Umbilical cord (tissue), 1 donor: ENCODE measurements at regions not wholly inside any gene's neighbourhood (a gene's known extent, or its start where the extent isn't known, plus 50 kb on each side); places are given as distances from the start of the nearest gene placed in this dataset.
"Not testable (repeated sequence)": the region's sequence is repeated elsewhere in the genome, so short reads cannot be mapped to it uniquely, and the experiment has no call there.

Experiments
- DNase-seq: peaks from one replicate; pipeline ENCODE4 v3.0.0-alpha.2; 2015; ENCODE audit warnings: low spot score

DNA sequence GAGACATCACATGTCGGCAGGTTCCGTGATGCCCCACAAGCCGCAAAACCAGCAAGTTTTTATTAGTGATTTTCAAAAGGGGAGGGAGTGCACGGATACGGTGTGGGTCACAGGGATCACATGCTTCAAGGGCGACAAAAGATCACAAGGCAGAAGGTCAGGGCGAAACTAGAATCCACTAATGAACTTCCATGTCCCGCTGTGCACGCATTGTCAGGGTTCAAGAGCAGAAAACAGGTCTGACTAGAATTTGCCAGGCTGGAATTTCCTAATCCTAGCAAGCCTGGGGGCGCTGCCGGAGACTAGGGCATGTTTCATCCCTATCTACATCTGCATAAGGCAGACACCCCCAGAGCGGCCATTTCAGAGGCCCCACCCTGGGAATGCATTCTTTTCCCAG is 225.2 kb downstream of the NPHP4 start:
- DNase-seq: not testable (repeated sequence)

GRCh38 chr1:5765997-5766913 is 226.0 kb downstream of the NPHP4 start:
- no peak for DNase-seq

- DNase-seq: no peak
Measured at GRCh38 chr1:5765483-5765882, 226.7 kb downstream of the NPHP4 start.

DNA sequence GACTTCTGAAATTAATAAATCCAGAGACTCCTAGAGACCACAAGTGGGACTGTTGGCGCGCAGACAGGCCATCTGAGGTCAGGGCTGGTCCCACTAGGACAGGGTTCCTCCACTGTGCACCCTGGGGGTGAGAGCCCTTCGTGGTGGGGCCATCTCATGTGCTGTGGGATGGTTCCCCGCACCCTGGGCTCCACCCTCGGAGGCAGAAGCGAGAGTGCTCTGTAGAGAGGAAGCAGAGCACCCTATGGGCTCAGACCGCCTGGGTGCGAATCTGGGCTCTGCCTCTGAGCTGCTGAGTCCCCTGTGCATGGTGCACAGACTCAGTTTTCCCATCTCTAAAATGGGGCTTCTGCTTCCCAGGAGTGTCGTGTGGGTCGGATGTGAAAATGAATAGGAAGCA is 227.3 kb downstream of the NPHP4 start:
- no peak for DNase-seq

DNA sequence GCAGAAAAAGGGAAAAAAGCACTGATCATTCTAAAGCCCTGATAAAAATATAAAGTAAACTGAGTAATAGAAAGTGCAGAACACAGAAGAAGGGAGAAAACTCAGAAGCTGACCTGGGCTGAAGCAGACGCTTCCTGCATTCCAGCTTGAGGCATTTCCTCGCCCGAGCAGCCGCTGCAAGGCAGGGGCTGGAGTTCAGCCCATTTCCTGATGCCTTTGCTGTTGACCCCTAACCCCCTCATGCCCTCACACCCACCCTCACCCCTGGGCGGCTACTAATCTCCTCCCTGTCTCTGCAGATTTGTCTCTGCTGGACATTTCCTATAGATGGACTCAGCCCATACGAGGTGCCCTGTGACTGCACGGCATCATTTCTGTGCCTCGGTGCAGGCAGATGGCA is 227.8 kb downstream of the NPHP4 start:
- no peak for DNase-seq

DNA sequence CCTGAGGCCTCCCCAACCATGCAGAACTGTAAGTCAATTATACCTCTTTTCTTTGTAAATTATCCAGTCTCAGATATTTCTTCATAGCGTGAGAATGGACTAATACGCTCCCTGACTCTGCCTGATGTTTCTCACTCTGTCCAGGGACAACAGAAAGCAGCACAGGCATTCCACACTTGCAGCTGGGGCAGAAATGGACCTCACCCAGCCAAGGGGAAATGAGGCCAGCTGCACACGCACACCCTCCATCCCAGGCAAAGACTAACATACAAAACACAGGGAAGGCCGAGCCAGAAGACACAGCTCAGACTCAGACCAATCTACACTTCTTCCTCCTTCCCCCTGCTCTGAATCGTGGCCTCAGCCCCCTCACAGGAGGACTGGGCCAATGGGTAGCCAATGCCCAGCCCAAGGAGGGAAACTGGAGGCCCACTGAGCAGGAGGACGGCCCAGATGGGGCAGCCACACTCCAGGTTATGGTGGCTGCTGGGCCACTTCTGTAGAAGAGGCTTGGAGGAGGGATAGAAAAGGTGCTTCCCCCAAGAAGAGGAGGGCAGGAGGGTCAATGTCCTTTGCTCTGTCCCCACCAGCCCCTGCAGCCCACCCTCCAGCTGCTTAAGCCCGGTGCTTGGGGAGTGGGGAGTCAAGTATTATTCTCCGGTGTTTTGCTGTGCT is 228.4 kb downstream of the NPHP4 start:
- no peak for DNase-seq

GRCh38 chr1:5758859-5759578 is 233.2 kb downstream of the NPHP4 start:
- no peak for DNase-seq

DNA sequence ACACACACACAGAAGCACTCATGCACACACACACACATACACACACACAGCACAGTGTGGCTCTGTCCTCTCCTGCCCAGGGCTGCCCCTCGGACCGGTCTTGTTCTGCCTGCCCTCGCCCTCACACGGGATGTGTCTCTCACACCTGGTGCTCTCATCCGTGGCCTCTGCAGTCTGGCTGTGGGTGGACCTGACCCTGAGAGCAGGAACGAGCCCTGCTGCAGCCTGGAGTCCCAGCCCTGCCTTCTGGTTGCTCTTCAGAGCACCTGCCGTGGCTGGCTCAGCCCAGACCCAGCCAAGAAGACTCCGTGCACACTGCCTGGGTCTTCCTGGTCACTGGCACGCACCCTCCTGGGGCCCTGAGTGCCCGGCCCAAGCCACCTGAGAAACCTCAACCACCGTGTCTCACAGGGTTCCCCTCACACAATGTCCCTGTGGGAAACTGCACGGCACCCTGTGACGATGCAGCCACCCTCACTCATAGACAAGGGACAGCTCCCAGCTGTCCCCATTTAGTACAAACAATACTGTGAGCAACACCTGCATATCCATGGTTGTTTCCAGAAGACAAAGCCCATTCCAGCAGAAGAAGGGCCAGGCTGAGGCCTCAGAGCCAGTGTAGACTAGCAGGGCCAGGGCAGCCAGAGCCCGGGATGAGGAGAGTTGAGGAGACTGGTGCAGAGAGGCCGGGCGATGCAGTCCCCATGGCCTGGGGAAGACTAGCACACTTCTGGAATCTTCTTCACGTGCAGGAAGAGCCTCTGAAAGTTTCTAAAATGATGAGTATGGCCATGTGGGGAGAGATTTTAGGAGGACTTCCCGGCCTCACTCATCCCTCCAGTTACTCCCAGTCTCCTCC is 234.0 kb downstream of the NPHP4 start:
- no peak for DNase-seq

DNA sequence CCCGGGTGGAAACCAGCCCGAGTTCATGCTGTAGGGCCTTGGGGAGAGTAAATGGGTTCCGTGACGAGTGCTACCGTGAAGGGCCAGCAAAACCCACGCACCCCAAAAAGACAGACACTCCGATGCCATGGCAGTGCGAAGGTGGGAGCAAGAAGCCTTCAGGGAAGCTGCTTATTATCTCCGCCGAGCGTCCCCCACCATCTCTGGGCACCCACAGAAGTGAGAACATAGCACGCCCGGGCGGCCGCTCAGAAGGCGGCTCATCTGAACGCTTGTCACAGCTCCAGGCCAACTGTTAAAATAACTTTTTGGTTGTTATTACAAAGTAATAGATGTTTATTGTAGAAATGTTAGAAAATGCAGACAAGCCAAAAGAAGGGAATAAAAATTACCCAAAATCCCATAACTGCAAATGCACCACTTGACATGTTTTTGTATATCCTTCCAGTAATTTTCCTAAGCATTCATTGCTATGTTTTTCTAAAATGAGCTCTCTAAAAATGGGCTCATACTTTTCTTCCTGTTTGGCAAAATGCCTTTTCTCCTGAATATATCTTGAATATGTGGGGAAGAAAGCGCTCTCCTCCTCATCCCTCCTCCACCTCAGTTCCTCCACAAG is 234.9 kb downstream of the NPHP4 start:
- no peak for DNase-seq

- DNase-seq: no peak
Measured at GRCh38 chr1:5756434-5757186, 235.6 kb downstream of the NPHP4 start.

DNA sequence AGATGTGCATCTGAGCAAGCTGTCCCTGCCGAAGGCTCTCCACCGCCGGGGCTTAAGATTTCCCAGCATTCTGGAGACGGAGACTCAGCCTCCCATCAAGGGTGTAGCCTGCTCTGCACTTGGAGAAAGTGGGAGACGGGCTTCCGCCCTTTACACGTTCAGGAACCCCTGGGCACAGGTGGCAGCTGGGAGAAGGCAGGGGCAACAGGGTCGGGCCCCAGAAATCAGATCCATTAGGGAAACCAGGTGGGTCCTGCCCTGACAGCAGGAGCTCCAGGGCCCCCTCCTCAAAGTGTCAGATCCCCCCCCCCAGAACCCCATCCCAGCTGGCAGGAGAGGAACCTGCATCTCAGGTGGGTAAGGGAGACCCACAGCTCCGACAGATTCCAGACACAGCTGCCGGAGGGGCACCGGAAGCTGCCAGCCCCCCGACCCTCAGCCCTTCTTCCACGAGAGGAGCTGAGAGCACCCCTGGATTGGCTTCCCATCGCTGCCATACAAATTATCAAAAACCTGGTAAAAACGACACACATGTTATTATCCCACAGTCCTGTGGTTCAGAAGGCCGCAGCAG is 236.6 kb downstream of the NPHP4 start:
- no peak for DNase-seq

DNA sequence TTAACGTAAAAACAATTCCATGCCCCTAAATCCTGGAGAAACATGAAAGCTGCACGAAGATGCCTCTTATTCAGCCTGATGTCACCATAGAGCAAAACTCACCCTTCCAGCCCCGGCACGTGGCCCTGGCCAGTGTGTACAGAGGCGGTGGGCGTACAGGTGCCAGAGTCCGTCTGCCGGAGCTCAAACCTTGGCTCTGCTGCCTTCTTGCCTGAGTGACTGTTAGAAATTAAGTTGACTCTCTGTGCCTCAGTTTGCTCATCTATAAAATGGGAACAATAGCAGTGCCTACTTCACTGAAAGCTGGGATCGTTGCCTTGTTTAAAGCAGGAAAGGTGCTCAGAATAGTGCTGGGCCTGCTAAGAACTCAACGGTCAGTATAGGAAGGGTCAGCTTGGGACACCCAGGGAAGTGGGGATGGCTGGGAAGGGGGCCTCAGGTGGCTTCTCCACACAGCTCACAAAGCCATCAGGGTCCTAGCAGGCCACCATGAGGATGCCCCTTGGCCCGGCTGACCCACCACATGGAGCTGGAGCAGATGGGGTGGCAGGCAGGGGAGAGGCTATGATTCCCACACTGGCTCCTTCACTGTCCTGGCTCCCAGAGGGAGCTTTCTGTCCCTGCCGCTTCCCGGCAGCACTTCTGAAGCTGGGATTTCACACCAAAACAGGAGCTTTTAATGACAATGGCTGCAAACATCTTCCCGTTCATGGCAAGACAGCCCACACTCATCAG is 237.2 kb downstream of the NPHP4 start:
- no peak for DNase-seq

DNA sequence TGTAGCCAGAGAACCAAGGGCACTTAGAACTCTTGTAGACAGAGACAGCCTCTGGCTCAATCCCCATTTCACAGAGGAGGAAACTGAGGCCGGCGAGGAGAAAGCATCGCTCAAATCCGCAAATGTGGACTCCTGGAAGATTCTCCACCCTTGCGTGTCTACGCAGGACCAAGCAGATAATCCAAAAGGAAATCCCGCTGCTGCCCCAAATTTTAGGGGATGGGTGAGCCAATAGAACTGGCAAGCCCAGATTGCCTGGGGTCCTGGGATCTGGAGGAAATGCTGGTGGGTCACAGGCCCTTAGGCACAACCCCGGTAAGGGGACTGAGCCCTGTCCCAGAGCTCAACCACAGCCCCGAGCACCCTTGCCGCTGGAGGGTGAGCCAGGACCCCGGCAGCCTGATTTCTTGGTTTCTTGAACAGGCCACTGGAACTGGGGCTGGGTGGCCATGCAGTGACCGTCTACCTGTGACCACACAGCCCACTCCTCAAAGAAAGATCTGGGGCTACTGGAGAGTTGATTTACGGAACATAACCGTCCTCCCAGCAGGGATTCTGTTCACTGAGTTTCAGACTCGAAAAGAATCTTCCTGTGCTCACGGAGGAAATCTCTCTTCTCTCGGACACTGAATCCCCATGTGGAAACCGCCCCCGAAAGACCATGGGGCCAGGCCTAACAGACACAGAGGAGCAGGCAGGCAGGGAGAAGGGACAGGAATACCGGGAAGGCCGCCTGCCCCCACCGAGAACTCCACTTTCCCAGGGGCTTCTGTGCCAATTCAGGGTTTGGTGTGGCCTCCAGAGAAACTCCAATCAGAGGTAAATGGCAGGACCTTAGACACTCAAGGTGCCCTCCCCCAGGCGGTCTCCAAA is 238.4 kb downstream of the NPHP4 start:
- DNase-seq: no peak

GRCh38 chr1:5752746-5753548 is 239.3 kb downstream of the NPHP4 start:
- DNase-seq: no peak

- no peak for DNase-seq
Measured at GRCh38 chr1:5751833-5752745, 240.1 kb downstream of the NPHP4 start.

GRCh38 chr1:5751163-5751540 is 241.1 kb downstream of the NPHP4 start:
- no peak for DNase-seq
